ENCODE measurements at regions not wholly inside any gene's neighbourhood (a gene's known extent, or its start where the extent isn't known, plus 50 kb on each side); places are given as distances from the start of the nearest gene placed in this dataset.
"Not testable (repeated sequence)": the region's sequence is repeated elsewhere in the genome, so short reads cannot be mapped to it uniquely, and the experiment has no call there.

DNA sequence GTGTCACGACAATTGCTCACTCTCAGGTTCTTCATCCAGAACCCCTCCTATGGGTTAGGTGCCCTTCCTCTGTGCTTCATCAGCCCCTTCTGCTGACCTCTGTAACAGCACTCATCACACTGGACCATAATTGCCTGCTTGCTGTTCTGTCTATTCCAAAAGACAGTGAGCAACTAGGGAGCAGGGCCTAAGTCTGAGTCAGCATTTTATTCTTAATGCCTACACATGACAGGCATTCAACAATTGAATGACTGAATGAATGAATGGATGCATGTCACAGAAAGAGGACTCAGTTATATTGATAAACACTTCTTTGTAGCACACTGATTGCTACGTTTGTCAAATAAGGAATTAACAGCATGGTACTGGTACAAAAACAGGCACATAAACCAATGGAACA is 317.0 kb downstream of the ZIC3 start:
- DNase-seq (ENCODE audit: low read depth), result no peak

DNA sequence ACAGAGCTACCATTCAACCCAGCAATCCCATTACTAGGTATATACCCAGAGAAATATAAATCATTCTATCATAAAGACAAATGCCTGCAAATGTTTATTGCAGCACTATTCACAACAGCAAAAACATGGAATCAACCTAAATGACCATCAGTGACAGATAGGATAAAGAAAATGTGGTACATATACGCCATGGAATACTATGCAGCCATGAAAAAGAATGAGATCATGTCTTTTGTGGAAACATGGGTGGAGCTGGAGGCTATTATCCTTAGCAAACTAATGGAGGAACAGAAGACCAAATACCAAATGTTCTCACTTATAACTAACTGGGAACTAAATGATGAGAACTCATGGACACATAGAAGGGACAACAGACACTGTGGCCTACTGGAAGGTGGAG is 318.9 kb downstream of the ZIC3 start:
- DNase-seq (ENCODE audit: low read depth), result not testable (repeated sequence)

DNA sequence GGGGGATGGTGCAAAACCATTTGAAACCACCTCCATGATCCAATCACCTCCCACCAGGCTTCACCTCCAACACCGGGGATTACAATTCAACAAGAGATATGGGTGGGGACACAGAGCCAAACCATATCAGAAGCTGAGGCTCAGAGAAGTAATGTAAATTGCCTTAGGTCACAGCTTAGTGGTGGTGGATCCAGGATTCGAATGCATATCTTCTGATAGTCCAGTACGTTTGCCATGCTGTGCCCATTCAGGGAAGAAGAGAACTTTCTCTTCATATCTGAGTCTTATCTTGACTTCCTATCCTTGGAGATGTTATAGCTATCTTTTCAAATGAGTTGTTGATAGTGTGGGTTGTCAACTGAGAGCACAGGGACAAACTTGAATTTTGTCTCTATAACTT is 325.5 kb downstream of the ZIC3 start:
- no peak for DNase-seq (ENCODE audit: low read depth)

GRCh38 chrX:137896123-137896522 is 330.2 kb downstream of the ZIC3 start:
- no peak for DNase-seq (ENCODE audit: low read depth)

DNA sequence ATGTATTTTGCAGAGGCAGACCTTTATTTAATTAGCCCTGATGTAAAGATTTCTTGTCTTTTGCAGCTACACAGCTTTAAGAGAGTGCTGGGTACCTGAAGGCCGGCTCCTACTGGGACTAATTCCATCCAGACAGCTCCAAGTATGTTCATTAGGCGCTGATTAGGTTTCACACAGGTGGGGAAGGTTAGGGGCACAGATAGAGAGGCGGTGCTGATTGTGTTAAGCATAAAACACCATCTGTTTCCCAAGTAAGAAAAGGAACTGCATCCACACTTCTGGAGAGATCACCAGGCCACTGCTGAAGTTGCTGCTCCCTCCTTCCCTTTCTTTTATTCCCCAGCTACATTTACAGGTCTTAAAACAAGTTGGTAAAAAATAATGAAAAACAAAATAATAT is 349.5 kb downstream of the ZIC3 start:
- DNase-seq (ENCODE audit: low read depth), result no peak

DNA sequence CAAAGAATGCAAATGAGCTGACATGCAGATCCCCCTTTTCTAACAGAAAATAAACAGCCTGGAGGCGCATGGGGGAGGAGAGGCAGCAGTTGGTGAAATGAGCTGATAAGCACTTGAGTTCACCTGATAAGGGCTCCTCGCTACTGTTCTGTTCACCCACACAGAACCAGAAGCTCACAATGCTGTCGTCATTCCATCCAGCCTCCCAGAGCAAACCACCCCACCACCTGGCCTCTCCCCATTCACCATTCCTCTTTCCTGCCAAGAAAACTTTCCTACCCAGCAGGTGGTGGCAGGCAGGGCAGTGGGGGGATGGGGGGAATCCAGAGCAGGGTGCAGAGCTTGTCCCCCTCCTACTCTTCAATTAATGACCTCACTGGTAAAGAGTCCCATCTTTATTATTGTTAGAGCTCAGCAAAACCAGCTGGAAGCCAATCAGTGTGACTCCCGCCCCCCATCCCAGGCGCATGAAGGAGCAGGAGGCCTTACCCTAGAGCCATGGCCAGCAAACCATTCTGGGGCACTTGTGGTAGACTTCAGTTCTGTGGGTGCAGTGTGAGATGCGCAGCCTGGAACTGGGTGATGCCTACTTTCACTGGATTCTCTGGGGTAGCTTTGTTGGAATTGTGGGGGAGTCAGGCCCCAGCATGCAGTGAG is 350.3 kb downstream of the ZIC3 start:
- DNase-seq (ENCODE audit: low read depth), result no peak

DNA sequence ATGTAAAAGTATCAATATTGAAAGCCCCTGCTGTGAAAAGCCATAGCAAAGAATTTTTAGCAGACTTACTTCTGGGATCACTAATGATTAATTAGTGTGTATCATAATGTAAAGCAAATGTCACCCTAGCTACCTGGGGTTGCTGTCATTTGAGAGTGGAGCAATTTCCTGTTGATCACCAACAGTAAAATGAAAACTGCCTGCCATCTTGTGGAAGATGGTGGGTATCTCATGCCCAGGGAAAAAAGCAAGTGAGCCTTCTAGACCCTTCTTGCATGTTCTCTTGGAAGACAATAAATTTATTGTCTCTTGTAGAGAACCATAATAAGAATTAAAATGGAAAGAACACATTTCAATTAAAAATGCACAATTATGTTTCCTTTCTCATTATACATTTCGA is 360.2 kb downstream of the ZIC3 start:
- DNase-seq (ENCODE audit: low read depth), result no peak

- no peak for DNase-seq (ENCODE audit: low read depth)
Observed at GRCh38 chrX:137929951-137930350, 364.0 kb downstream of the ZIC3 start.

GRCh38 chrX:137930533-137930932 is 364.6 kb downstream of the ZIC3 start:
- no peak for DNase-seq (ENCODE audit: low read depth)

GRCh38 chrX:137934214-137934613 is 368.3 kb downstream of the ZIC3 start:
- not testable (repeated sequence) for DNase-seq (ENCODE audit: low read depth)

- DNase-seq (ENCODE audit: low read depth), result not testable (repeated sequence)
Observed at GRCh38 chrX:137934887-137935286, 369.0 kb downstream of the ZIC3 start.

DNA sequence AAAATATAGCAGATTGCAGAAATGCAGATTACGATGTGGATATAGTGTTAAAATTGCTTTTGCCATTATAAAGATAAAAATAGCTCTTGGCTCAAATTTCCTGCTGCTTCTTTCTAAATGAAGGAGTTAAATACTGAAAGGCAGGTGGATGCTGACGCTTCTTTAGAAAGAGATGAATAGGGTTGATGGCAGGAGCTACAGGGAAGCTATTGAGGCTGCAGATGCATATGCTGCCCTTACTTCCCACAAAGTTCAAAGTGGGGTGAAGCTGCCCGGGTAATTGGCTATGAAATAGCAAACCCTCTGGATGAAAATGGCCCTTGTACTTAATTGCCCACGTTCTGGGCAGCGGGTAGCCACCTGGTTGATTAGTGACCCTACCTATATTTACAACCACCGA is 379.5 kb downstream of the ZIC3 start:
- DNase-seq (ENCODE audit: low read depth), result no peak

DNA sequence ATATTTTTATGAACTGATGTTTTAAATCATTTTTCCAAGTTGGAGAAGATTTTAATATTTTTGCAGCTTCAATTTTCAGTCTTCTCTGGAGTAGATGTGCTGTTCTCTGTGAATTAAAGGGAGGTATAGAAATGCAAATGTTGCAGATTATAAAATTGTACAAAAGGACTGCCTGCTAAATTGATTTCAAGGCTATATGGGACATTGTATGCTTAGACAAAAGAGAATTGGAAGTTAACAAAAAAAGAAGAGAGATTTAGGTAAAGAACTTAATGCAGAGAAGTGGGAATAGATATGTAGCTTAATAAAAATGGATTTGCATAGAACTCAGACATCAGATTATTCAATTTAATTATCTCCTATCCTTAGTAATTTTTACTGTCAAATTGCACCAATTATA is 403.3 kb downstream of the ZIC3 start:
- no peak for DNase-seq (ENCODE audit: low read depth)

DNA sequence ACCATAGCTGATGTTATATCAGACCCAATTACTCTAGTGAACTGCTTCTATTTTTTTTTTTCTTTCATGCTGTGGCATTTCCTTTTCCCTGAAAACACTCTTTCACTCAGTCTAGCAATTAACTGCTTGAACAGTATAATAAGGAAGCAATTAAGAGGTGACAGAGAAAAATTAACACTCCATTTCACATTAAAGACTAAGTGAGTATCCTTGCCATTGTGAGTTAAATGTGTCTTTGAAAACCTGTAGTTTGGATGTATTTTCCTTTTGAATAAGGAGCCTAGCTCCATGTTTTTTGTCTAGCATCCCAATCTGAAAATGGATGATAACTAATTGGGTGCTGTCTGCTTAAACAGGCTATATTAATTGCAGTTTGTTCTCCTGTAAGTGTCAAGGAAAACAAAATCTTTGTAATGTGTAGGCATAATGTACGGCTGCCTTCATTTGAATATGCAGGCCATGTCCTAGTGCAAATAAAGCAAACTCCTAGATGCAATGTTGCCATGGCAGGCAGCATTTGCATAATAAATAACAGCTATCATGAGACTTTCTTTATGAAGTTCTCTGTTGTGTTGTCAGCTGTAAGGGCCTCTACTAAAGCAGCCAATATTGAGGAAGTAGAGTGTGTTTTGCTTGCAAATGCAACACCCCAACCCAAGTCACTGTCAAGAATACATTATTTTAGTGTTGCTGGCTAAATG is 416.7 kb downstream of the ZIC3 start:
- no peak for DNase-seq (ENCODE audit: low read depth)

- DNase-seq (ENCODE audit: low read depth), result no peak
Observed at GRCh38 chrX:137988470-137988869, 422.5 kb downstream of the ZIC3 start.

GRCh38 chrX:137998619-137999018 is 432.7 kb downstream of the ZIC3 start:
- DNase-seq (ENCODE audit: low read depth), result no peak

DNA sequence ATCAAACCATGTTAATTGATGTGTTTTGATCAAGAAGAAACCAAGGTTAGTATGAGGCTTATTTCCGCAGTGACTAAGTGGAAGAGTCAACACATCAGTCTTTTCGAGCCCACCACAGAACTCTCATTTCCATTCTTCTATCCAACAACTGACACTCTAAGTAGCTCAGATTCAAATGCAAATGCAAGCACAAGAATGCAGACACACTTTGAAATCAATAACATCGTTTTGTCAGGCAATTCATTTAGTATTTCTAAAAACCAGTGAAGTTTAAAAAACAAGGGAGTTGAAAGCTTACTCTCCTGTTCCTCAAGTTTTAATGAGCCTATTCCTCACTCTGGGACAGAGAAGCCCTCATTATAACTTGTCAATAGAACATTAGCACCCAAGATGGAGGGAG is 433.1 kb downstream of the ZIC3 start:
- no peak for DNase-seq (ENCODE audit: low read depth)

- DNase-seq (ENCODE audit: low read depth), result no peak
Observed at GRCh38 chrX:137999552-137999951, 433.6 kb downstream of the ZIC3 start.

DNA sequence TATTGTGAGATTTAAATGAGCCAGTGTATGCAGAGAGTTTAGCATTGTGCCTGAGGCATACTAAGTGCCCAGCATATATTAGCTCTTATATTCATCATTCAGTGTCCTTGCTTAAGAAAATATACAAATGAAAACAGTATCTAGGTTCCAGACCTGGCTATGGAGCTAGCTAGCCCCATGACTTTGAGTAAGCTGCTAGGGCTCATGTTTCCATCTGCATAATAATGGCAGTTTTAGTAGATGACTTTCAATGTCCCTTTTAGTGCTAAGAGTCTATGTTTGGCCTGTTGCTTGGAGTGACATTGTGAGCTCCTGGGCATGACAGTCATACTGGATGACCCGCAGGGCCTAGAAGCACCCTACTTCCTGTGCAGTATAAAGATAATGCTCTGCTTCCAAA is 435.3 kb downstream of the ZIC3 start:
- DNase-seq (ENCODE audit: low read depth), result no peak

GRCh38 chrX:138006180-138006579 is 440.3 kb downstream of the ZIC3 start:
- DNase-seq (ENCODE audit: low read depth), result no peak

DNA sequence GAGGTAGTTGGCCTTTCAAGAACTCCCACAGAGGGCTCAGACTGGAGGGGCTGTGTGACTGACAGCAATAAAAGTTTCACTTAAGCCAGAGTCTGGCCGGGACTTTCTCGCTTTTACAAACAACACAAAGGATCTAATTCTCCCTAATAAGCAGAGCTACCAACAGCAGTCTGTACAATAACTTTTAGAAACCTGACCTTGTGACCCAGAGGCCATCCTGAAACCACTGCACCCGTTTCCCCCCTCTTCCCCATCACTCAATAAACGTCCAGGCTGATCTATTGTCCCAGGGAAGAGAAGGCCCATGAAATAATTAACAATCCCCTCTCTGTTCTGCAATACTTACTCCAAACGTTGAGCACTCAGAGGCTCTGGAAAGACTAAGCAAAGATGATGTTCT is 442.4 kb downstream of the ZIC3 start:
- DNase-seq (ENCODE audit: low read depth), result no peak

GRCh38 chrX:138011468-138011867 is 445.5 kb downstream of the ZIC3 start:
- DNase-seq (ENCODE audit: low read depth), result no peak

GRCh38 chrX:138014577-138014976 is 448.6 kb downstream of the ZIC3 start:
- no peak for DNase-seq (ENCODE audit: low read depth)
